ENCODE measurements at regions not wholly inside any gene's neighbourhood (a gene's known extent, or its start where the extent isn't known, plus 50 kb on each side); places are given as distances from the start of the nearest gene placed in this dataset.

DNA sequence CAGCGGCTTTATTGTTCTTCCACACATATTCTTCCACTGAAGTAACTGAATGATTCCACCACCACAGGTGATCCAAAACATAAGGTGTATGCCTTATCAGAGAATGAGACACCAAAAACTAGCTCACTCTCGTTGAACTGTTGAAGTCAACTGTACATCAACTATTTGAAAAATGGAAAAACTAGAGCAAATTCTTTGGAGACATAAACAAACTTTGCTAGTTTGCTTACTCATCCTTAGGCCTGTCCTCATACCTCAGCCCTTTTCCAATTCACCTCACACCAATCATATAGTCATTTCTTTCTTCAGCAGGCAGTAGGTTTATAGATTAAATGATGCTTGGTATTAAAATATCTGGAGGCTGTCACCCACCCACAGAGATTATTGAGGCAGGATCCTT lies 77.1 kb upstream of the RNF217 start:
- intact Hi-C loops (cut with micrococcal nuclease; ENCODE audit: unreplicated experiment) (no loop called here), in situ Hi-C loops (cut with HindIII; ENCODE audit: extremely low pct_ligation_motif_present, low pct_unique_long_range_greater_than_20kb) (no loop called here)
- no TSS peak for BruUV-seq (replicated peaks)
- no peak overlapping the region for H3K4me3 ChIP-seq (replicated peaks in 1 of 3; ENCODE audit: insufficient read depth in 1 of 3, low read depth in 2 of 3, low read length in 3 of 3)
- no peaks in the 10 kb centered on the region for H3K4me1 ChIP-seq (ENCODE audit: insufficient read depth, low read length)
- peaks cover 0 to 11% of the 10 kb centered on the region in 2 experiments; a peak in 1 of 5 replicates for H3K27me3 ChIP-seq (ENCODE audit: control insufficient read depth in 1 of 2, insufficient read depth in 2 of 2, low read length in 2 of 2)
- ATAC-seq = no peak
- no peak for DNase-seq (ENCODE audit: low spot score)
- 1% methylated on average over 2 of the region's 2 CpGs for WGBS (ENCODE audit: low lambda C conversion rate)
- no peak overlapping the region for H3K4me2 ChIP-seq (ENCODE audit: low read depth, low read length)
- H3K27ac ChIP-seq (ENCODE audit: extremely low read length, insufficient read depth, low read length) = no peak overlapping the region
- no peaks in the 10 kb centered on the region for H4K20me1 ChIP-seq (ENCODE audit: insufficient read depth, low read length)
- no peak overlapping the region for H3K9ac ChIP-seq (ENCODE audit: insufficient read depth, low read depth, low read length)
- CTCF ChIA-PET (ENCODE audit: low intra/inter-chr PET ratio, low total read pairs) = no interaction called here
- no peak overlapping the region for H2AFZ ChIP-seq (ENCODE audit: low read length)
- POLR2A ChIA-PET = no interaction called here
- H3K9me3 ChIP-seq (ENCODE audit: low read length) = no peaks in the 10 kb centered on the region
- H3K79me2 ChIP-seq (ENCODE audit: insufficient read depth, low read length) = no peaks in the 10 kb centered on the region
- no peaks in the 10 kb centered on the region for H3K36me3 ChIP-seq (replicated peaks in 1 of 2; ENCODE audit: control insufficient read depth in 1 of 2, insufficient read depth in 2 of 2, low read length in 2 of 2)
- FAIRE-seq = no peak
- TF ChIP-seq ZFP41 (CRISPR knock-in tag; IDR thresholded peaks at IDR 0.05; ENCODE audit: borderline replicate concordance) = no peak
- TF ChIP-seq BCL6 (CRISPR knock-in tag; IDR thresholded peaks at IDR 0.05) = no peak
- no peak for TF ChIP-seq ZNF143 (CRISPR knock-in tag; IDR thresholded peaks at IDR 0.05)
- TF ChIP-seq, protein P1, sequence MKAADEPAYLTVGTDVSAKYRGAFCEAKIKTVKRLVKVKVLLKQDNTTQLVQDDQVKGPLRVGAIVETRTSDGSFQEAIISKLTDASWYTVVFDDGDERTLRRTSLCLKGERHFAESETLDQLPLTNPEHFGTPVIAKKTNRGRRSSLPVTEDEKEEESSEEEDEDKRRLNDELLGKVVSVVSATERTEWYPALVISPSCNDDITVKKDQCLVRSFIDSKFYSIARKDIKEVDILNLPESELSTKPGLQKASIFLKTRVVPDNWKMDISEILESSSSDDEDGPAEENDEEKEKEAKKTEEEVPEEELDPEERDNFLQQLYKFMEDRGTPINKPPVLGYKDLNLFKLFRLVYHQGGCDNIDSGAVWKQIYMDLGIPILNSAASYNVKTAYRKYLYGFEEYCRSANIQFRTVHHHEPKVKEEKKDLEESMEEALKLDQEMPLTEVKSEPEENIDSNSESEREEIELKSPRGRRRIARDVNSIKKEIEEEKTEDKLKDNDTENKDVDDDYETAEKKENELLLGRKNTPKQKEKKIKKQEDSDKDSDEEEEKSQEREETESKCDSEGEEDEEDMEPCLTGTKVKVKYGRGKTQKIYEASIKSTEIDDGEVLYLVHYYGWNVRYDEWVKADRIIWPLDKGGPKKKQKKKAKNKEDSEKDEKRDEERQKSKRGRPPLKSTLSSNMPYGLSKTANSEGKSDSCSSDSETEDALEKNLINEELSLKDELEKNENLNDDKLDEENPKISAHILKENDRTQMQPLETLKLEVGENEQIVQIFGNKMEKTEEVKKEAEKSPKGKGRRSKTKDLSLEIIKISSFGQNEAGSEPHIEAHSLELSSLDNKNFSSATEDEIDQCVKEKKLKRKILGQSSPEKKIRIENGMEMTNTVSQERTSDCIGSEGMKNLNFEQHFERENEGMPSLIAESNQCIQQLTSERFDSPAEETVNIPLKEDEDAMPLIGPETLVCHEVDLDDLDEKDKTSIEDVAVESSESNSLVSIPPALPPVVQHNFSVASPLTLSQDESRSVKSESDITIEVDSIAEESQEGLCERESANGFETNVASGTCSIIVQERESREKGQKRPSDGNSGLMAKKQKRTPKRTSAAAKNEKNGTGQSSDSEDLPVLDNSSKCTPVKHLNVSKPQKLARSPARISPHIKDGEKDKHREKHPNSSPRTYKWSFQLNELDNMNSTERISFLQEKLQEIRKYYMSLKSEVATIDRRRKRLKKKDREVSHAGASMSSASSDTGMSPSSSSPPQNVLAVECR (CRISPR knock-in tag; IDR thresholded peaks at IDR 0.05; ENCODE audit: borderline replicate concordance) = no peak
- TF ChIP-seq ATRX (CRISPR knock-in tag; IDR thresholded peaks at IDR 0.05; ENCODE audit: borderline replicate concordance) = no peak
- no peak for TF ChIP-seq NBN (conservative IDR thresholded peaks at IDR 0.05)
- no peak for TF ChIP-seq ZNF615 (CRISPR knock-in tag; IDR thresholded peaks at IDR 0.05; ENCODE audit: borderline replicate concordance)
- TF ChIP-seq, protein P2, sequence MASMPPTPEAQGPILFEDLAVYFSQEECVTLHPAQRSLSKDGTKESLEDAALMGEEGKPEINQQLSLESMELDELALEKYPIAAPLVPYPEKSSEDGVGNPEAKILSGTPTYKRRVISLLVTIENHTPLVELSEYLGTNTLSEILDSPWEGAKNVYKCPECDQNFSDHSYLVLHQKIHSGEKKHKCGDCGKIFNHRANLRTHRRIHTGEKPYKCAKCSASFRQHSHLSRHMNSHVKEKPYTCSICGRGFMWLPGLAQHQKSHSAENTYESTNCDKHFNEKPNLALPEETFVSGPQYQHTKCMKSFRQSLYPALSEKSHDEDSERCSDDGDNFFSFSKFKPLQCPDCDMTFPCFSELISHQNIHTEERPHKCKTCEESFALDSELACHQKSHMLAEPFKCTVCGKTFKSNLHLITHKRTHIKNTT (CRISPR knock-in tag; IDR thresholded peaks at IDR 0.05) = no peak
- TF ChIP-seq, protein P3, sequence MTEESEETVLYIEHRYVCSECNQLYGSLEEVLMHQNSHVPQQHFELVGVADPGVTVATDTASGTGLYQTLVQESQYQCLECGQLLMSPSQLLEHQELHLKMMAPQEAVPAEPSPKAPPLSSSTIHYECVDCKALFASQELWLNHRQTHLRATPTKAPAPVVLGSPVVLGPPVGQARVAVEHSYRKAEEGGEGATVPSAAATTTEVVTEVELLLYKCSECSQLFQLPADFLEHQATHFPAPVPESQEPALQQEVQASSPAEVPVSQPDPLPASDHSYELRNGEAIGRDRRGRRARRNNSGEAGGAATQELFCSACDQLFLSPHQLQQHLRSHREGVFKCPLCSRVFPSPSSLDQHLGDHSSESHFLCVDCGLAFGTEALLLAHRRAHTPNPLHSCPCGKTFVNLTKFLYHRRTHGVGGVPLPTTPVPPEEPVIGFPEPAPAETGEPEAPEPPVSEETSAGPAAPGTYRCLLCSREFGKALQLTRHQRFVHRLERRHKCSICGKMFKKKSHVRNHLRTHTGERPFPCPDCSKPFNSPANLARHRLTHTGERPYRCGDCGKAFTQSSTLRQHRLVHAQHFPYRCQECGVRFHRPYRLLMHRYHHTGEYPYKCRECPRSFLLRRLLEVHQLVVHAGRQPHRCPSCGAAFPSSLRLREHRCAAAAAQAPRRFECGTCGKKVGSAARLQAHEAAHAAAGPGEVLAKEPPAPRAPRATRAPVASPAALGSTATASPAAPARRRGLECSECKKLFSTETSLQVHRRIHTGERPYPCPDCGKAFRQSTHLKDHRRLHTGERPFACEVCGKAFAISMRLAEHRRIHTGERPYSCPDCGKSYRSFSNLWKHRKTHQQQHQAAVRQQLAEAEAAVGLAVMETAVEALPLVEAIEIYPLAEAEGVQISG (CRISPR knock-in tag; IDR thresholded peaks at IDR 0.05) = no peak
- TF ChIP-seq KDM5A (IDR thresholded peaks at IDR 0.05; ENCODE audit: borderline replicate concordance, low read length) = no peak
- no peak for TF ChIP-seq BHLHE40 (IDR thresholded peaks at IDR 0.05; ENCODE audit: low read length)
- TF ChIP-seq, protein P4, sequence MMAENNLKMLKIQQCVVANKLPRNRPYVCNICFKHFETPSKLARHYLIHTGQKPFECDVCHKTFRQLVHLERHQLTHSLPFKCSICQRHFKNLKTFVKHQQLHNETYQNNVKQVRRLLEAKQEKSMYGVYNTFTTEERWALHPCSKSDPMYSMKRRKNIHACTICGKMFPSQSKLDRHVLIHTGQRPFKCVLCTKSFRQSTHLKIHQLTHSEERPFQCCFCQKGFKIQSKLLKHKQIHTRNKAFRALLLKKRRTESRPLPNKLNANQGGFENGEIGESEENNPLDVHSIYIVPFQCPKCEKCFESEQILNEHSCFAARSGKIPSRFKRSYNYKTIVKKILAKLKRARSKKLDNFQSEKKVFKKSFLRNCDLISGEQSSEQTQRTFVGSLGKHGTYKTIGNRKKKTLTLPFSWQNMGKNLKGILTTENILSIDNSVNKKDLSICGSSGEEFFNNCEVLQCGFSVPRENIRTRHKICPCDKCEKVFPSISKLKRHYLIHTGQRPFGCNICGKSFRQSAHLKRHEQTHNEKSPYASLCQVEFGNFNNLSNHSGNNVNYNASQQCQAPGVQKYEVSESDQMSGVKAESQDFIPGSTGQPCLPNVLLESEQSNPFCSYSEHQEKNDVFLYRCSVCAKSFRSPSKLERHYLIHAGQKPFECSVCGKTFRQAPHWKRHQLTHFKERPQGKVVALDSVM (CRISPR knock-in tag; IDR thresholded peaks at IDR 0.05) = no peak

Measured in HepG2 (cell line).